Caco-2 (cell line): ENCODE measurements at regions not wholly inside any gene's neighbourhood (a gene's known extent, or its start where the extent isn't known, plus 50 kb on each side); places are given as distances from the start of the nearest gene placed in this dataset.

Source experiments
- BruUV-seq: library from RNA; stranded (reverse); fragments of 400-500 nt; replicated peaks from 2 replicates; lab custom pipeline; 2021; lab: Mats Ljungman, UMichigan
- CTCF ChIA-PET: fragments of 300-600 bp; sonication (Branson Sonifier 250); formaldehyde crosslinking; loops from one replicate; lab custom pipeline; 2022; ENCODE audit warnings: antibody characterized with exemption; lab: Charles Lee
- POLR2A ChIA-PET: fragments of 300-600 bp; sonication (Branson Sonifier 250); formaldehyde crosslinking; loops from one replicate; lab custom pipeline; 2022; ENCODE audit warnings: antibody characterized with exemption; lab: Charles Lee
- DNase-seq, 2 experiments: peaks; one replicate each; pipeline versions ENCODE4 v3.0.0 to v3.0.0-alpha.2; 2020 to 2022
- H3K27me3 ChIP-seq: replicated peaks from 2 replicates; pipeline ENCODE4 v1.6.0; 2011; ENCODE audit warnings: low read length; ENCODE audit not compliant: control insufficient read depth, insufficient read depth
- H3K36me3 ChIP-seq: 2 replicates; pipeline ENCODE4 v1.5.1; 2011; ENCODE audit warnings: low read length; ENCODE audit not compliant: control insufficient read depth, insufficient read depth
- H3K4me1 ChIP-seq: fragments of 250-450 bp; sonication (Bioruptor Pico); 2 replicates; pipeline ENCODE4 v1.5.1; 2020; ENCODE audit warnings: mild to moderate bottlenecking
- H3K4me3 ChIP-seq: 2 replicates; pipeline ENCODE4 v1.5.1; 2011; ENCODE audit warnings: low read depth, mild to moderate bottlenecking, control low read depth, low read length
- H3K9me3 ChIP-seq: fragments of 250-450 bp; sonication (Bioruptor Pico); 2 replicates; pipeline ENCODE4 v1.5.1; 2020; ENCODE audit warnings: mild to moderate bottlenecking, moderate library complexity
- H3K27ac Mint-ChIP-seq: one replicate; pipeline ENCODE4 v1.8.0; 2022; ENCODE audit warnings: mixed read lengths; ENCODE audit not compliant: unreplicated experiment
- H3K27me3 Mint-ChIP-seq: one replicate; pipeline ENCODE4 v1.8.0; 2022; ENCODE audit warnings: mixed read lengths; ENCODE audit not compliant: insufficient read depth, unreplicated experiment
- H3K36me3 Mint-ChIP-seq: one replicate; pipeline ENCODE4 v1.8.0; 2022; ENCODE audit warnings: mild to moderate bottlenecking, mixed read lengths; ENCODE audit not compliant: insufficient read depth, unreplicated experiment
- H3K4me1 Mint-ChIP-seq: one replicate; pipeline ENCODE4 v1.8.0; 2022; ENCODE audit warnings: low read depth, mixed read lengths; ENCODE audit not compliant: unreplicated experiment
- H3K4me3 Mint-ChIP-seq: one replicate; pipeline ENCODE4 v1.8.0; 2022; ENCODE audit warnings: mild to moderate bottlenecking, moderate library complexity, mixed read lengths; ENCODE audit not compliant: unreplicated experiment
- H3K9me3 Mint-ChIP-seq: one replicate; pipeline ENCODE4 v1.8.0; 2022; ENCODE audit warnings: mixed read lengths; ENCODE audit not compliant: unreplicated experiment
- intact Hi-C: fragments of 100-400 bp; cut with micrococcal nuclease; formaldehyde crosslinking; loops from one replicate; pipeline ENCODE4 v1.10.0; 2022; ENCODE audit not compliant: unreplicated experiment
- TF ChIP-seq, protein P1 (sequence below), 2 experiments: fragments of 200-600 bp in 1 of 2; IDR thresholded peaks; 1 replicate in 1 of 2; 2 replicates in 1 of 2; pipeline versions ENCODE4 v1.5.1 to v1.8.0; 2011 to 2022; ENCODE audit warnings: antibody characterized with exemption in 1 of 2, control low read depth in 1 of 2, inconsistent platforms in 1 of 2, low read depth in 1 of 2, low read length in 1 of 2, mild to moderate bottlenecking in 1 of 2, moderate library complexity in 1 of 2; ENCODE audit not compliant: insufficient read depth in 1 of 2, severe bottlenecking in 1 of 2, unreplicated experiment in 1 of 2

DNA sequence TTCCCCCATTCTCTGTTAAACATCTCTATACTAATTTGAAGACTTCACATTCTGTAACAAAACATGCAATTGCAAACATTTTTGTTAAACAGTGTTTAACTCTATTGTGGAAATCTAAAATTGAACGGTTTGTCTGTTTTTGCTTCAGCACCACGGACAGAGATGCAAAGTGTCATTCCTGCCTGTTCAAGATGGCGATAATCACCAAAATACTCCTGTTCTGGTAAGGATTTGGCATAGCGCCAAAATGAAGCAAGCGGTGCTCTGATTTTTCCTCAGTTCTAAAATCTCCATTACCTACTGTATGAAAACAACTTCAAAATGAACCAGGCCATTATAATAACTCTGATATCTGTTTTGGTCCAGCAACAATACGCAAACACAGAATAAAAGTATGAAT is 129.7 kb upstream of the TUSC7 start:
- H3K4me1 ChIP-seq: no peaks in the 10 kb centered on the region
- POLR2A ChIA-PET: no interaction called here
- TF ChIP-seq, protein P1, sequence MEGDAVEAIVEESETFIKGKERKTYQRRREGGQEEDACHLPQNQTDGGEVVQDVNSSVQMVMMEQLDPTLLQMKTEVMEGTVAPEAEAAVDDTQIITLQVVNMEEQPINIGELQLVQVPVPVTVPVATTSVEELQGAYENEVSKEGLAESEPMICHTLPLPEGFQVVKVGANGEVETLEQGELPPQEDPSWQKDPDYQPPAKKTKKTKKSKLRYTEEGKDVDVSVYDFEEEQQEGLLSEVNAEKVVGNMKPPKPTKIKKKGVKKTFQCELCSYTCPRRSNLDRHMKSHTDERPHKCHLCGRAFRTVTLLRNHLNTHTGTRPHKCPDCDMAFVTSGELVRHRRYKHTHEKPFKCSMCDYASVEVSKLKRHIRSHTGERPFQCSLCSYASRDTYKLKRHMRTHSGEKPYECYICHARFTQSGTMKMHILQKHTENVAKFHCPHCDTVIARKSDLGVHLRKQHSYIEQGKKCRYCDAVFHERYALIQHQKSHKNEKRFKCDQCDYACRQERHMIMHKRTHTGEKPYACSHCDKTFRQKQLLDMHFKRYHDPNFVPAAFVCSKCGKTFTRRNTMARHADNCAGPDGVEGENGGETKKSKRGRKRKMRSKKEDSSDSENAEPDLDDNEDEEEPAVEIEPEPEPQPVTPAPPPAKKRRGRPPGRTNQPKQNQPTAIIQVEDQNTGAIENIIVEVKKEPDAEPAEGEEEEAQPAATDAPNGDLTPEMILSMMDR (IDR thresholded peaks at IDR 0.05; ENCODE audit: insufficient read depth in 1 of 2, low read depth in 1 of 2, low read length in 1 of 2, severe bottlenecking in 1 of 2, unreplicated experiment in 1 of 2): no peak
- CTCF ChIA-PET: no interaction called here
- H3K27me3 ChIP-seq: no peaks in the 10 kb centered on the region
- no peaks in the 10 kb centered on the region for H3K9me3 Mint-ChIP-seq
- no peaks in the 10 kb centered on the region for H3K9me3 ChIP-seq
- intact Hi-C loops: no loop called here
- no TSS peak for BruUV-seq
- no peaks in the 10 kb centered on the region for H3K27me3 Mint-ChIP-seq
- H3K4me3 Mint-ChIP-seq: no peak overlapping the region
- no peaks in the 10 kb centered on the region for H3K36me3 ChIP-seq
- H3K36me3 Mint-ChIP-seq: no peaks in the 10 kb centered on the region
- H3K4me1 Mint-ChIP-seq: no peaks in the 10 kb centered on the region
- no peak overlapping the region for H3K4me3 ChIP-seq
- DNase-seq: peak in 1 of 2 experiments; percentile 9
- H3K27ac Mint-ChIP-seq: no peak overlapping the region

GRCh38 chr3:116586285-116586944 is 123.2 kb upstream of the TUSC7 start:
- ChIA-PET POLR2A (no interaction called here), CTCF (no interaction called here)
- no peak overlapping the region for H3K4me3 ChIP-seq
- Mint-ChIP-seq H3K36me3 (peaks cover 4% of the 10 kb centered on the region), H3K4me3 (no peak overlapping the region), H3K9me3 (no peaks in the 10 kb centered on the region), H3K4me1 (no peaks in the 10 kb centered on the region), H3K27ac (no peak overlapping the region), H3K27me3 (peaks cover 6% of the 10 kb centered on the region)
- TF ChIP-seq, protein P1 (IDR thresholded peaks at IDR 0.05; ENCODE audit: insufficient read depth in 1 of 2, low read depth in 1 of 2, low read length in 1 of 2, severe bottlenecking in 1 of 2, unreplicated experiment in 1 of 2): no peak
- H3K4me1 ChIP-seq: no peaks in the 10 kb centered on the region
- no peaks in the 10 kb centered on the region for H3K27me3 ChIP-seq
- BruUV-seq: no TSS peak
- DNase-seq: no peak
- intact Hi-C loops: no loop called here
- H3K36me3 ChIP-seq: no peaks in the 10 kb centered on the region
- H3K9me3 ChIP-seq: no peaks in the 10 kb centered on the region

- Mint-ChIP-seq H3K9me3 (no peaks in the 10 kb centered on the region), H3K4me1 (no peaks in the 10 kb centered on the region), H3K27me3 (peaks cover 6% of the 10 kb centered on the region), H3K4me3 (no peak overlapping the region), H3K36me3 (no peaks in the 10 kb centered on the region), H3K27ac (no peak overlapping the region)
- no peak overlapping the region for H3K4me3 ChIP-seq
- H3K9me3 ChIP-seq: no peaks in the 10 kb centered on the region
- no peaks in the 10 kb centered on the region for H3K27me3 ChIP-seq
- ChIA-PET CTCF (no interaction called here), POLR2A (no interaction called here)
- H3K4me1 ChIP-seq: no peaks in the 10 kb centered on the region
- intact Hi-C loops: no loop called here
- BruUV-seq: no TSS peak
- TF ChIP-seq, protein P1 (IDR thresholded peaks at IDR 0.05; ENCODE audit: insufficient read depth in 1 of 2, low read depth in 1 of 2, low read length in 1 of 2, severe bottlenecking in 1 of 2, unreplicated experiment in 1 of 2): no peak
- H3K36me3 ChIP-seq: no peaks in the 10 kb centered on the region
- no peak for DNase-seq
Measured at GRCh38 chr3:116591236-116591635, 118.3 kb upstream of the TUSC7 start.
